OCI-LY7 (cell line): ENCODE measurements at regions not wholly inside any gene's neighbourhood (a gene's known extent, or its start where the extent isn't known, plus 50 kb on each side); places are given as distances from the start of the nearest gene placed in this dataset.

Experiments used
- EZH2phosphoT487 ChIP-seq: fragments of 200-600 bp; sonication (generic); IDR thresholded peaks from 2 replicates; pipeline ENCODE4 v1.6.1; 2018; ENCODE audit warnings: low read depth, borderline replicate concordance, mild to moderate bottlenecking, mixed run types, antibody characterized with exemption, low read length, moderate library complexity, mixed read lengths
- TF ChIP-seq, protein P1 (sequence below): fragments of 200-600 bp; sonication (generic); conservative IDR thresholded peaks from 2 replicates; pipeline ENCODE4 v1.5.1; 2014; ENCODE audit warnings: mild to moderate bottlenecking, antibody characterized with exemption, low read length, moderate library complexity, mixed read lengths

DNA sequence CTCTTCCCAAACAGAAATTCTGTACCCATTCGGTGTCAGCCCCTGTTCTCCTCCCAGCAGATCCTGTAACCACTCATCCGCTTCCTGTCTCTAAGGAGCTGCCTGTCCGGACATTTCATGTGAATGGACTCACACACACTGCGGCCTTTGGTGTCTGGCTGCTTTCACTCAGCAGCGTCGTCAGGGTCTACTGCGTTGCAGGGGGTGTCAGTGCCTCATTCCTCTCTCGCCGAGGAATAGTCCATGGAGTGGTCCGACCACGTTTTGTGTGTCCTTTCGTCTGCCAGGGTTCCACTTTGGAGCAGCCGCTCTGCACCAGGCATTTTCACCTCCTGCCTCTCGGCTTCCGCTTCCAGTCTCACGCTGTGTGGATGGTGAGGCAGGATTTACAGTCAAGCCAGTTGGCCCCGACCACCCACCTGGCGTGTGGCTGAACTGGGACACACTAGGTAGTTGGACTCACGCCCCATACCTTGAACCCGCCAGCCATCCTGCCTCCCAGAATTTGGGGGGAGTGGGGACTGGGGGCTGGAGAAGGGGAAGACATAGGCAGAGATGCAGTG lies 188.2 kb upstream of the CIBAR2 start:
- TF ChIP-seq, protein P1, sequence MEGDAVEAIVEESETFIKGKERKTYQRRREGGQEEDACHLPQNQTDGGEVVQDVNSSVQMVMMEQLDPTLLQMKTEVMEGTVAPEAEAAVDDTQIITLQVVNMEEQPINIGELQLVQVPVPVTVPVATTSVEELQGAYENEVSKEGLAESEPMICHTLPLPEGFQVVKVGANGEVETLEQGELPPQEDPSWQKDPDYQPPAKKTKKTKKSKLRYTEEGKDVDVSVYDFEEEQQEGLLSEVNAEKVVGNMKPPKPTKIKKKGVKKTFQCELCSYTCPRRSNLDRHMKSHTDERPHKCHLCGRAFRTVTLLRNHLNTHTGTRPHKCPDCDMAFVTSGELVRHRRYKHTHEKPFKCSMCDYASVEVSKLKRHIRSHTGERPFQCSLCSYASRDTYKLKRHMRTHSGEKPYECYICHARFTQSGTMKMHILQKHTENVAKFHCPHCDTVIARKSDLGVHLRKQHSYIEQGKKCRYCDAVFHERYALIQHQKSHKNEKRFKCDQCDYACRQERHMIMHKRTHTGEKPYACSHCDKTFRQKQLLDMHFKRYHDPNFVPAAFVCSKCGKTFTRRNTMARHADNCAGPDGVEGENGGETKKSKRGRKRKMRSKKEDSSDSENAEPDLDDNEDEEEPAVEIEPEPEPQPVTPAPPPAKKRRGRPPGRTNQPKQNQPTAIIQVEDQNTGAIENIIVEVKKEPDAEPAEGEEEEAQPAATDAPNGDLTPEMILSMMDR: no peak
- no peak for TF ChIP-seq EZH2phosphoT487
